Neural progenitor cell (in vitro differentiated cells): ENCODE measurements at regions not wholly inside any gene's neighbourhood (a gene's known extent, or its start where the extent isn't known, plus 50 kb on each side); places are given as distances from the start of the nearest gene placed in this dataset.

ENCODE experiments used
- EZH2 ChIP-seq: fragments of 200-600 bp; sonication (generic); IDR thresholded peaks from 2 replicates; pipeline ENCODE4 v1.6.1; 2017; ENCODE audit warnings: antibody characterized with exemption, mild to moderate bottlenecking, moderate library complexity
- EZH2phosphoT487 ChIP-seq: fragments of 200-600 bp; sonication (generic); IDR thresholded peaks from 2 replicates; pipeline ENCODE4 v1.6.1; 2017; ENCODE audit warnings: antibody characterized with exemption
- TF ChIP-seq, protein P1 (sequence below): fragments of 200-600 bp; sonication (generic); IDR thresholded peaks from 2 replicates; pipeline ENCODE4 v1.5.1; 2017; ENCODE audit warnings: antibody characterized with exemption, mild to moderate bottlenecking

DNA sequence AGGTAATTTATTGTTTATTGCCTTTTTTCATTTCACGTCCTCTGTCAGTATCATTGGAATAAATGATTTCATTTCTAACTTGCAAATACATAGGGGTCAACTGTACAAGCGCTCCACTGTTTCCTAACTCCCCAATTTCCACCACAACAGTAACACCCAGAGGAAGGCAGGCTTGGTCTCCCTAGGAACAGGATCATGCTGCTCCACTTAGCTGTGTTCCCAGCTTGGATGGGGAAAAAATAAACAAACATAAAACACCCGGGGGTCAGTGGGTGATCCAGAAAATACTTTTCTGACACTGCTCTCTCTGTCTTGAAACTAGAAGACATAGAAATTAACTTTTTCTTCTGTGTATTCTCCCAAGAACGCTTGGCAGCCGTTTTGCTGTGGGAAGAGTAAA lies 772.5 kb downstream of the TRIML1 start:
- TF ChIP-seq, protein P1, sequence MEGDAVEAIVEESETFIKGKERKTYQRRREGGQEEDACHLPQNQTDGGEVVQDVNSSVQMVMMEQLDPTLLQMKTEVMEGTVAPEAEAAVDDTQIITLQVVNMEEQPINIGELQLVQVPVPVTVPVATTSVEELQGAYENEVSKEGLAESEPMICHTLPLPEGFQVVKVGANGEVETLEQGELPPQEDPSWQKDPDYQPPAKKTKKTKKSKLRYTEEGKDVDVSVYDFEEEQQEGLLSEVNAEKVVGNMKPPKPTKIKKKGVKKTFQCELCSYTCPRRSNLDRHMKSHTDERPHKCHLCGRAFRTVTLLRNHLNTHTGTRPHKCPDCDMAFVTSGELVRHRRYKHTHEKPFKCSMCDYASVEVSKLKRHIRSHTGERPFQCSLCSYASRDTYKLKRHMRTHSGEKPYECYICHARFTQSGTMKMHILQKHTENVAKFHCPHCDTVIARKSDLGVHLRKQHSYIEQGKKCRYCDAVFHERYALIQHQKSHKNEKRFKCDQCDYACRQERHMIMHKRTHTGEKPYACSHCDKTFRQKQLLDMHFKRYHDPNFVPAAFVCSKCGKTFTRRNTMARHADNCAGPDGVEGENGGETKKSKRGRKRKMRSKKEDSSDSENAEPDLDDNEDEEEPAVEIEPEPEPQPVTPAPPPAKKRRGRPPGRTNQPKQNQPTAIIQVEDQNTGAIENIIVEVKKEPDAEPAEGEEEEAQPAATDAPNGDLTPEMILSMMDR: no peak
- no peak for TF ChIP-seq EZH2phosphoT487
- no peak for TF ChIP-seq EZH2
